DND-41 (cell line): ENCODE measurements at regions not wholly inside any gene's neighbourhood (a gene's known extent, or its start where the extent isn't known, plus 50 kb on each side); places are given as distances from the start of the nearest gene placed in this dataset.

Source experiments
- ATAC-seq: fragments of 200-7000 bp; cut with Tn5 transposase; 3 replicates; pipeline ENCODE4 v1.9.1; 2021; ENCODE audit warnings: low read depth; ENCODE audit not compliant: insufficient read depth
- DNase-seq: peaks from one replicate; pipeline ENCODE4 v3.0.0-alpha.2; 2020
- H2AFZ ChIP-seq: 2 replicates; pipeline ENCODE4 v1.6.0; 2012; ENCODE audit warnings: low read depth, low read length
- H3K27ac ChIP-seq: 2 replicates; pipeline ENCODE4 v1.5.1; 2012; ENCODE audit warnings: low read length, inconsistent platforms
- H3K27me3 ChIP-seq: fragments of 200-600 bp; sonication (generic); 2 replicates; pipeline ENCODE4 v1.6.0; 2012; ENCODE audit warnings: low read length, mild to moderate bottlenecking, inconsistent platforms; ENCODE audit not compliant: insufficient read depth, poor library complexity
- H3K36me3 ChIP-seq: 2 replicates; pipeline ENCODE4 v1.5.1; 2012; ENCODE audit warnings: low read length, inconsistent platforms; ENCODE audit not compliant: insufficient read depth
- H3K4me1 ChIP-seq: 2 replicates; pipeline ENCODE4 v1.5.1; 2012; ENCODE audit warnings: mild to moderate bottlenecking, low read length; ENCODE audit not compliant: insufficient read depth
- H3K4me2 ChIP-seq: 2 replicates; pipeline ENCODE4 v1.6.0; 2012; ENCODE audit warnings: mild to moderate bottlenecking, moderate library complexity, low read length, inconsistent platforms; ENCODE audit not compliant: insufficient read depth
- H3K4me3 ChIP-seq, 2 experiments: fragments of 200-600 bp in 1 of 2; shearing (Covaris generic) in 1 of 2; 2 replicates each; pipeline ENCODE4 v1.5.1; 2012 to 2016; ENCODE audit warnings: inconsistent platforms in 2 of 2, low read length in 2 of 2, mild to moderate bottlenecking in 2 of 2, low read depth in 1 of 2, moderate library complexity in 1 of 2
- H3K79me2 ChIP-seq: 2 replicates; pipeline ENCODE4 v1.6.0; 2012; ENCODE audit warnings: low read length, inconsistent platforms; ENCODE audit not compliant: insufficient read depth
- H3K9ac ChIP-seq: 2 replicates; pipeline ENCODE4 v1.6.0; 2012; ENCODE audit warnings: low read depth, mild to moderate bottlenecking, inconsistent platforms, low read length, moderate library complexity
- H3K9me3 ChIP-seq: 2 replicates; pipeline ENCODE4 v1.5.1; 2012; ENCODE audit warnings: low read length, moderate library complexity, mild to moderate bottlenecking, inconsistent platforms; ENCODE audit not compliant: insufficient read depth, severe bottlenecking
- H4K20me1 ChIP-seq: 2 replicates; pipeline ENCODE4 v1.6.0; 2012; ENCODE audit warnings: low read length; ENCODE audit not compliant: insufficient read depth
- EZH2 ChIP-seq: IDR thresholded peaks from 3 replicates; pipeline ENCODE4 v1.6.1; 2012; ENCODE audit warnings: borderline replicate concordance, low read depth, mild to moderate bottlenecking, moderate library complexity, low read length, inconsistent platforms; ENCODE audit not compliant: severe bottlenecking
- TF ChIP-seq, protein P1 (sequence below): IDR thresholded peaks from 2 replicates; pipeline ENCODE4 v1.5.1; 2012; ENCODE audit warnings: borderline replicate concordance, low read length, moderate library complexity, mild to moderate bottlenecking; ENCODE audit not compliant: poor library complexity, severe bottlenecking; ENCODE audit errors: extremely low read depth

- H3K9me3 ChIP-seq = no peaks in the 10 kb centered on the region
These were observed 398.3 kb downstream of the SEC16B start for GRCh38 chr1:177571485-177572076.

GRCh38 chr1:177571076-177571475, 398.8 kb downstream of the SEC16B start:
- Histone ChIP-seq H4K20me1 (no peaks in the 10 kb centered on the region), H3K27me3 (no peaks in the 10 kb centered on the region), H3K9ac (no peak overlapping the region), H3K4me2 (no peak overlapping the region), H3K79me2 (no peaks in the 10 kb centered on the region), H3K36me3 (no peaks in the 10 kb centered on the region), H3K27ac (no peak overlapping the region), H3K4me3 (no peak overlapping the region), H3K9me3 (no peaks in the 10 kb centered on the region), H3K4me1 (no peaks in the 10 kb centered on the region), H2AFZ (no peak overlapping the region)
- TF ChIP-seq EZH2 = no peak
- TF ChIP-seq, protein P1, sequence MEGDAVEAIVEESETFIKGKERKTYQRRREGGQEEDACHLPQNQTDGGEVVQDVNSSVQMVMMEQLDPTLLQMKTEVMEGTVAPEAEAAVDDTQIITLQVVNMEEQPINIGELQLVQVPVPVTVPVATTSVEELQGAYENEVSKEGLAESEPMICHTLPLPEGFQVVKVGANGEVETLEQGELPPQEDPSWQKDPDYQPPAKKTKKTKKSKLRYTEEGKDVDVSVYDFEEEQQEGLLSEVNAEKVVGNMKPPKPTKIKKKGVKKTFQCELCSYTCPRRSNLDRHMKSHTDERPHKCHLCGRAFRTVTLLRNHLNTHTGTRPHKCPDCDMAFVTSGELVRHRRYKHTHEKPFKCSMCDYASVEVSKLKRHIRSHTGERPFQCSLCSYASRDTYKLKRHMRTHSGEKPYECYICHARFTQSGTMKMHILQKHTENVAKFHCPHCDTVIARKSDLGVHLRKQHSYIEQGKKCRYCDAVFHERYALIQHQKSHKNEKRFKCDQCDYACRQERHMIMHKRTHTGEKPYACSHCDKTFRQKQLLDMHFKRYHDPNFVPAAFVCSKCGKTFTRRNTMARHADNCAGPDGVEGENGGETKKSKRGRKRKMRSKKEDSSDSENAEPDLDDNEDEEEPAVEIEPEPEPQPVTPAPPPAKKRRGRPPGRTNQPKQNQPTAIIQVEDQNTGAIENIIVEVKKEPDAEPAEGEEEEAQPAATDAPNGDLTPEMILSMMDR = no peak
- no peak for DNase-seq
- ATAC-seq = no peak

More at GRCh38 chr1:177571485-177572076, 398.3 kb downstream of the SEC16B start:
- TF ChIP-seq, protein P1 = no peak
- TF ChIP-seq EZH2 = no peak
- H3K4me3 ChIP-seq = no peak overlapping the region
- H3K4me2 ChIP-seq = no peak overlapping the region
- no peaks in the 10 kb centered on the region for H3K27me3 ChIP-seq
- H3K9ac ChIP-seq = no peak overlapping the region
- H3K4me1 ChIP-seq = no peaks in the 10 kb centered on the region
- no peak overlapping the region for H3K27ac ChIP-seq
- no peaks in the 10 kb centered on the region for H3K79me2 ChIP-seq
- no peaks in the 10 kb centered on the region for H4K20me1 ChIP-seq
- ATAC-seq (no peak), DNase-seq (no peak)
- no peaks in the 10 kb centered on the region for H3K36me3 ChIP-seq
- H2AFZ ChIP-seq = no peak overlapping the region

DNA sequence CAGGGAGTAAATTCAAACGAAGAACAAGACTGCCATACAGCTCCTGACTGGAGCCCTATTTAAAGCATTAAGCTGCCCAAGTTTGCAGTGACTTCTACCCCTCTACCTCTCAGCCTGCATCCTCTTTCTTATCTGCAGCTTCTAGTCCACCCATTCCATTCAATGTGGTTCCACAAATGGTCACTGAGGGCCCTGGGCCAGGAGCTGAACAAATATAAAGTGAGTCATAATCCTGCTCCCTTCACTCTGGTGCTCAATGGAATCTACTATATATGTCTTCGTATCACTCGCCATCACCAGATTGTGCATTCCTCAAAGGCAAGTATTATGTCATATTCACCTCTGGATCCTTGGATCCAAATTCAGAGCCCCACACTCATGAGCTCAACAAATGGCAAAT, 398.7 kb downstream of the BRINP2 start:
- Histone ChIP-seq H3K4me2 (no peak overlapping the region), H3K9me3 (no peaks in the 10 kb centered on the region), H4K20me1 (no peaks in the 10 kb centered on the region), H3K27ac (no peak overlapping the region), H2AFZ (no peak overlapping the region), H3K27me3 (no peaks in the 10 kb centered on the region), H3K79me2 (no peaks in the 10 kb centered on the region), H3K4me1 (no peaks in the 10 kb centered on the region), H3K36me3 (no peaks in the 10 kb centered on the region), H3K4me3 (no peak overlapping the region), H3K9ac (no peak overlapping the region)
- DNase-seq = no peak
- TF ChIP-seq, protein P1 = no peak
- TF ChIP-seq EZH2 = no peak
- no peak for ATAC-seq

DNA sequence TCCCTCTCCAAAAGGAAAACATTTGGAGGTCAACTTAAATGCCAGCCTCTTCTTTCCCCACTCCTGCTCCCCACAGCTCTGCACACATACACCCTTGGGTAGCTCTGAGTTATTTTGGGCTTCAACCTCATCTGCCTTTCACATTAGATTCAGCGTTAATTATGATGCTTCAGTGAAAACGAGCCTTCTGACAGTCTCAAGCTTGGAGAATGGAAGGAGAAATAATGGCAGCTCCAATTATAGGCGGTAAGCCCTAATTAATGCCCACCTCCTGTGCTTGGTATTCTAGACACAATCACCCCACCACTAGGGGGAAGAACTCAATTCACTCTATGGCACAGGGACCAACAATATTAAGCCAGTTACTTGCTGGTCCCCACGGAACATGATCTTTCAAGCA, 397.9 kb downstream of the BRINP2 start:
- H4K20me1 ChIP-seq = no peaks in the 10 kb centered on the region
- H3K9me3 ChIP-seq = no peaks in the 10 kb centered on the region
- DNase-seq = no peak
- no peak overlapping the region for H3K4me2 ChIP-seq
- H2AFZ ChIP-seq = no peak overlapping the region
- no peak overlapping the region for H3K27ac ChIP-seq
- ATAC-seq = no peak
- H3K4me3 ChIP-seq = no peak overlapping the region
- no peak overlapping the region for H3K9ac ChIP-seq
- TF ChIP-seq, protein P1 = no peak
- no peak for TF ChIP-seq EZH2
- no peaks in the 10 kb centered on the region for H3K4me1 ChIP-seq
- no peaks in the 10 kb centered on the region for H3K36me3 ChIP-seq
- no peaks in the 10 kb centered on the region for H3K27me3 ChIP-seq
- no peaks in the 10 kb centered on the region for H3K79me2 ChIP-seq
